ENCODE measurements at regions not wholly inside any gene's neighbourhood (a gene's known extent, or its start where the extent isn't known, plus 50 kb on each side); places are given as distances from the start of the nearest gene placed in this dataset.

- TF ChIP-seq EZH2 (IDR thresholded peaks at IDR 0.05; ENCODE audit: borderline replicate concordance, low read depth, low read length, poor library complexity, severe bottlenecking): no peak
- TF ChIP-seq, protein P1, sequence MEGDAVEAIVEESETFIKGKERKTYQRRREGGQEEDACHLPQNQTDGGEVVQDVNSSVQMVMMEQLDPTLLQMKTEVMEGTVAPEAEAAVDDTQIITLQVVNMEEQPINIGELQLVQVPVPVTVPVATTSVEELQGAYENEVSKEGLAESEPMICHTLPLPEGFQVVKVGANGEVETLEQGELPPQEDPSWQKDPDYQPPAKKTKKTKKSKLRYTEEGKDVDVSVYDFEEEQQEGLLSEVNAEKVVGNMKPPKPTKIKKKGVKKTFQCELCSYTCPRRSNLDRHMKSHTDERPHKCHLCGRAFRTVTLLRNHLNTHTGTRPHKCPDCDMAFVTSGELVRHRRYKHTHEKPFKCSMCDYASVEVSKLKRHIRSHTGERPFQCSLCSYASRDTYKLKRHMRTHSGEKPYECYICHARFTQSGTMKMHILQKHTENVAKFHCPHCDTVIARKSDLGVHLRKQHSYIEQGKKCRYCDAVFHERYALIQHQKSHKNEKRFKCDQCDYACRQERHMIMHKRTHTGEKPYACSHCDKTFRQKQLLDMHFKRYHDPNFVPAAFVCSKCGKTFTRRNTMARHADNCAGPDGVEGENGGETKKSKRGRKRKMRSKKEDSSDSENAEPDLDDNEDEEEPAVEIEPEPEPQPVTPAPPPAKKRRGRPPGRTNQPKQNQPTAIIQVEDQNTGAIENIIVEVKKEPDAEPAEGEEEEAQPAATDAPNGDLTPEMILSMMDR (conservative IDR thresholded peaks at IDR 0.05; ENCODE audit: low read depth, low read length): no peak
Observed at GRCh38 chr3:190767851-190768250, 94.6 kb downstream of the GMNC start.
